Esophagus muscularis mucosa (tissue), 4 donors: ENCODE measurements at regions not wholly inside any gene's neighbourhood (a gene's known extent, or its start where the extent isn't known, plus 50 kb on each side); places are given as distances from the start of the nearest gene placed in this dataset.

ENCODE experiments used
- DNase-seq: peaks from one replicate; pipeline ENCODE4 v3.0.0-alpha.2; 2017; ENCODE audit errors: extremely low spot score
- H3K27ac ChIP-seq, 4 donors: fragments of 200-600 bp; sonication (generic); replicated peaks in 1 of 4; 1 replicate in 3 of 4; 2 replicates in 1 of 4; pipeline ENCODE4 v1.5.1; 2016 to 2019; ENCODE audit warnings: mild to moderate bottlenecking in 1 of 4
- H3K27me3 ChIP-seq, 4 donors: fragments of 200-600 bp; sonication (generic); one replicate each; pipeline versions ENCODE4 v1.5.1 to v1.6.0; 2016 to 2019
- H3K36me3 ChIP-seq, 4 donors: fragments of 200-600 bp; sonication (generic); one replicate each; pipeline ENCODE4 v1.5.1; 2016 to 2019
- H3K4me1 ChIP-seq, 4 donors: fragments of 200-600 bp; sonication (generic); one replicate each; pipeline ENCODE4 v1.5.1; 2016 to 2019
- H3K4me3 ChIP-seq, 4 donors: fragments of 200-600 bp; sonication (generic); 1 replicate in 2 of 4; 2 replicates in 2 of 4; pipeline ENCODE4 v1.5.1; 2016 to 2019; ENCODE audit warnings: mild to moderate bottlenecking in 4 of 4, moderate library complexity in 1 of 4
- H3K9me3 ChIP-seq, 4 donors: fragments of 200-600 bp; sonication (generic); 1 replicate in 3 of 4; 2 replicates in 1 of 4; pipeline ENCODE4 v1.5.1; 2016 to 2019
- EP300 ChIP-seq: sonication (generic); formaldehyde crosslinking; IDR thresholded peaks from one replicate; pipeline ENCODE4 v1.6.1; 2017; ENCODE audit warnings: antibody characterized with exemption
- POLR2A ChIP-seq: fragments of 450-650 bp; IDR thresholded peaks from one replicate; pipeline ENCODE4 v1.6.1; 2017; ENCODE audit warnings: antibody characterized with exemption, moderate library complexity, mild to moderate bottlenecking, low read depth
- POLR2AphosphoS5 ChIP-seq, 2 donors: sonication (generic); formaldehyde crosslinking; IDR thresholded peaks; one replicate each; pipeline ENCODE4 v1.6.1; 2017; ENCODE audit warnings: antibody characterized with exemption in 2 of 2
- WGBS: methylation state at CpG from one replicate; pipeline ENCODE4 v1.1.5; 2018; 5-methylcytosine and 5-hydroxymethylcytosine counted together
- intact Hi-C: fragments of 100-400 bp; cut with DNase I; formaldehyde crosslinking; loops from one replicate; pipeline ENCODE4 v1.15.1; 2023
- TF ChIP-seq, protein P1 (sequence below), 3 experiments: fragments of 200-600 bp in 2 of 3; fragments of 450-650 bp in 1 of 3; sonication (generic) in 2 of 3; IDR thresholded peaks; one replicate each; pipeline ENCODE4 v1.5.1; 2017 to 2019; ENCODE audit warnings: antibody characterized with exemption in 3 of 3, mild to moderate bottlenecking in 2 of 3, moderate library complexity in 1 of 3

DNA sequence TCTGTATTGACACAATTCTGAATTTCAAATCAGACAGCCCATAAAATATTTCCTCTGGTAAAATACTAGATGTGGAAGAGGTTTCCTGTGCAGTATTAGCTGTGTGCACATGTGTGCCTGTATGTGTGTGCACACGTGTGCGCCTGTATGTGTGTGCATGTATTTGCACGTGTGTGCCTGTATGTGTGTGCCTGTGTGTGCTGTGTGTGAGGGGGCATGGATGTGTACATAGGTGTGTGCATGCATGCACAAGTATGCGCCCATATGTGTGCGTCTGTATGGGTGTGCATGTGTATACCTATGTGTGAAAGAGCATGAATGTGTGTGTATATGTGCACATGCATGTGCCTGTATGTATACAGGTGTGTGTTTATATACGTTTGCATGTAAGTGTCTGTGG lies 191.4 kb downstream of the KLF6 start:
- 86% methylated on average over 6 of the region's 6 CpGs for WGBS
- intact Hi-C loops = no loop called here
- TF ChIP-seq, protein P1, sequence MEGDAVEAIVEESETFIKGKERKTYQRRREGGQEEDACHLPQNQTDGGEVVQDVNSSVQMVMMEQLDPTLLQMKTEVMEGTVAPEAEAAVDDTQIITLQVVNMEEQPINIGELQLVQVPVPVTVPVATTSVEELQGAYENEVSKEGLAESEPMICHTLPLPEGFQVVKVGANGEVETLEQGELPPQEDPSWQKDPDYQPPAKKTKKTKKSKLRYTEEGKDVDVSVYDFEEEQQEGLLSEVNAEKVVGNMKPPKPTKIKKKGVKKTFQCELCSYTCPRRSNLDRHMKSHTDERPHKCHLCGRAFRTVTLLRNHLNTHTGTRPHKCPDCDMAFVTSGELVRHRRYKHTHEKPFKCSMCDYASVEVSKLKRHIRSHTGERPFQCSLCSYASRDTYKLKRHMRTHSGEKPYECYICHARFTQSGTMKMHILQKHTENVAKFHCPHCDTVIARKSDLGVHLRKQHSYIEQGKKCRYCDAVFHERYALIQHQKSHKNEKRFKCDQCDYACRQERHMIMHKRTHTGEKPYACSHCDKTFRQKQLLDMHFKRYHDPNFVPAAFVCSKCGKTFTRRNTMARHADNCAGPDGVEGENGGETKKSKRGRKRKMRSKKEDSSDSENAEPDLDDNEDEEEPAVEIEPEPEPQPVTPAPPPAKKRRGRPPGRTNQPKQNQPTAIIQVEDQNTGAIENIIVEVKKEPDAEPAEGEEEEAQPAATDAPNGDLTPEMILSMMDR (IDR thresholded peaks at IDR 0.05) = no peak

DNA sequence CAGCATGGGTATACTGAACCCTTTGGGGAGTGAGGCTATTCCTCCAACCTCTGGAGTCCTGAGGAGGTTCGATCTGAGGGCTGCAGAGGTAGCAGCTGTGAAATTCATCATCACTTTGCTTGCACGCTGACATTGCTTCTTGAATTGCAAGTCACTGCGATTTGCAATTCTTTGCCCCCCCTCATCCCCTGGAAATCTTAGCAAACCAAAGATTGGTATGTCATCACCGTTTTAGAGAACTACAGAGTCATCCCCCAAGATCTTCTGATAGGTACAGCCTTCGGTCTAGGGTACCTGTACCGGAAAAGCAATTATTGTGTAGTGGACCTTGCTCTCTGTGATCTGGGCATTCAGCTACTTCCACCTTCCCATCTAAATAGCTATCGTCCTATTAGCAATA lies 192.6 kb downstream of the KLF6 start:
- TF ChIP-seq, protein P1 (IDR thresholded peaks at IDR 0.05) = no peak
- no peak for TF ChIP-seq POLR2AphosphoS5 (IDR thresholded peaks at IDR 0.05)
- TF ChIP-seq POLR2A = no peak
- TF ChIP-seq EP300 = no peak
- no peak overlapping the region for H3K27ac ChIP-seq
- H3K4me1 ChIP-seq = no peaks in the 10 kb centered on the region
- intact Hi-C loops = no loop called here
- DNase-seq = peak; percentile 57
- H3K9me3 ChIP-seq = no peaks in the 10 kb centered on the region
- no peaks in the 10 kb centered on the region for H3K27me3 ChIP-seq
- no peaks in the 10 kb centered on the region for H3K36me3 ChIP-seq
- 79% methylated on average over 7 of the region's 7 CpGs for WGBS
- H3K4me3 ChIP-seq = no peak overlapping the region

More for the DNA sequence above, 191.4 kb downstream of the KLF6 start:
- Histone ChIP-seq H3K27me3 (no peaks in the 10 kb centered on the region), H3K9me3 (no peaks in the 10 kb centered on the region), H3K4me3 (no peak overlapping the region), H3K27ac (no peak overlapping the region), H3K36me3 (no peaks in the 10 kb centered on the region), H3K4me1 (no peaks in the 10 kb centered on the region)
- DNase-seq = no peak

DNA sequence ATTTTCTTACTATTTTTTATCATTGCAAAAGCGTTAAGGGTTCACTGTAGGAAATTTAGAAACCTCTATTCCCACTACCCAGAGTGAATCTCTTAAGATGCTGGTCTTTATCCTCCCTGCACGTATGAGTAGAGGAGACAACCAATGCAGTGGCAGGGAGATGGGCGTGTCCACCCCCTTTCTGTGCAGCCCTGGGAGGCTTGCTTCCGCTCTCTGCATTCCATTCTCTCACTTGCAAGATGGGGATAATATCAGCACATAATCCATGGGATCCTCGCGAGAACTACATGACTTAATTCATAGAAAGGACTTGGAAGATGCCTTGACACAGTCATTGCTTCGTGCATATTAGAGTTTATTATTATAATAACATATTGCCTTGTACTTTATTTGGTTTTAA lies 196.2 kb downstream of the KLF6 start:
- intact Hi-C loops = no loop called here
- DNase-seq = peak; percentile 66
- Histone ChIP-seq H3K36me3 (no peaks in the 10 kb centered on the region), H3K27me3 (no peaks in the 10 kb centered on the region), H3K9me3 (no peaks in the 10 kb centered on the region), H3K4me1 (no peaks in the 10 kb centered on the region), H3K27ac (no peak overlapping the region), H3K4me3 (no peak overlapping the region)
- 91% methylated on average over 7 of the region's 7 CpGs for WGBS
- TF ChIP-seq POLR2A (no peak), POLR2AphosphoS5 (IDR thresholded peaks at IDR 0.05) (no peak), EP300 (no peak)
- TF ChIP-seq, protein P1 (IDR thresholded peaks at IDR 0.05) = no peak

DNA sequence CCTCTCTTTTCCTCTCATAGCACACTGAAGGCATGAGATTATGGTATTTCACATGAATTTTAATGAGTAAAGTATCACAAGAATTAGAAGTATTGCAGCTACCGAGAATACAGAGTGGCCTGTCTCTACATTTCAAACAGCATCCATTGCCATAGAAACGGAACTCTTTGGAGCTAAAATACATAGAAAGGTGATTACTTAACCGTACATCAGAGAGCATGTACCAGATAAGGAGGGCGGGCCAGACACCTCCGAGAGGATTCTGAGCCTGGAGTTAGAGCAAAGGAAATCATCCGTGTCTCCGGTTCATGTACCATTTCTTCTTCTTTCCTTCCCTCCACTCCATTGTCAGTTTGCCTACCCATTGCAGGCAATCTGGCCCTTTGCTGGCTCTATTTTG lies 196.7 kb downstream of the KLF6 start:
- peak; percentile 60 for DNase-seq
- Histone ChIP-seq H3K4me3 (no peak overlapping the region), H3K9me3 (no peaks in the 10 kb centered on the region), H3K27ac (no peak overlapping the region), H3K27me3 (no peaks in the 10 kb centered on the region), H3K4me1 (no peaks in the 10 kb centered on the region), H3K36me3 (no peaks in the 10 kb centered on the region)
- TF ChIP-seq POLR2AphosphoS5 (IDR thresholded peaks at IDR 0.05) (no peak), EP300 (no peak), POLR2A (no peak)
- TF ChIP-seq, protein P1 (IDR thresholded peaks at IDR 0.05) = no peak
- intact Hi-C loops = no loop called here
- WGBS = 91% methylated on average over 7 of the region's 7 CpGs

DNA sequence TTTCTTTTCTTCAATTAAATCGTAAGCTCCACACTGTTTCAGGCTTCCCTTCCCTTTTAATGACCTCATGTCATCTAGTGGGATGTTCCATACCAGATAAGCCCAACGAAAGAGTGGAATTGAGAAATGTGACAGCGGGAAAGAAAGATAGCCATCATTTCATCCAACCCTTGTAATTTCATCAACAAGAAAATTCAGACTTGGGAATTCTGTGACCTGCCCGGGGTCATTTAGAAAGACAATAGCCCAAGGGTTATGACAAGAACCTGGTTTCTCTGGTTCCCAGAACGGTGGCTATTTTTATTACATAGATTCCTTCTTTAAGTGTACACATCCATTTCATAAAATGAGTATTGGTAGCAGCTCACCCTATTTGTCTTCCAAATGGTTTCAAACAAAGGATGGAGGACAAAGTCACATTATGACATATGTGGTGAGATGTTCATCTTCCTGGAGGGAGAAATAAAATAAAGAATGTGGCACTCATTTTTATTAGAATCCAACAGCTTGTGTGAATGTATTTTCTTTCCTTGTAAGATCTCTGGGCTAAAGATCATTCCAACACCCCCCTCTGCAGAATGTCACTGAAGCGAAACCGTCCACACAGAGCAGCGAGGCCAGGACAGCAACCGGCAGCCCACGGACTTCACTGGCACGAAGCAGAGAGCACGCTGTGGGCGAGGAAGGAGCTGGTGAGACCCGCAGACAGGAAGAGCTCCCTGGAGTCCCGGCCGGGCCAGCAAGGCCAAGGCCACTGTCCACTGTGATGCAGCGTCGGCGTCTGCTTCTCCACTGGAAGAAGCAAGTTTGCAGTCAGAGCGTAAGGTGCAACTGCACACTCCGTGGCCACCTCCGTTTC lies 199.9 kb downstream of the KLF6 start:
- Histone ChIP-seq H3K9me3 (no peaks in the 10 kb centered on the region), H3K4me1 (no peaks in the 10 kb centered on the region), H3K4me3 (no peak overlapping the region), H3K36me3 (no peaks in the 10 kb centered on the region), H3K27ac (no peak overlapping the region), H3K27me3 (no peaks in the 10 kb centered on the region)
- no peak for TF ChIP-seq POLR2A
- TF ChIP-seq POLR2AphosphoS5 (IDR thresholded peaks at IDR 0.05) = no peak
- TF ChIP-seq, protein P1 (IDR thresholded peaks at IDR 0.05) = no peak
- no peak for TF ChIP-seq EP300
- intact Hi-C loops = no loop called here
- DNase-seq = peak; percentile 47
- WGBS = 94% methylated on average over 22 of the region's 22 CpGs
